ENCODE measurements at regions not wholly inside any gene's neighbourhood (a gene's known extent, or its start where the extent isn't known, plus 50 kb on each side); places are given as distances from the start of the nearest gene placed in this dataset.

- Histone ChIP-seq H3K36me3 (ENCODE audit: control insufficient read depth, insufficient read depth, low read length) (no peaks in the 10 kb centered on the region), H3K4me2 (ENCODE audit: low read length) (no peak overlapping the region), H2AFZ (no peak overlapping the region), H3K4me1 (no peaks in the 10 kb centered on the region), H3K9me3 (ENCODE audit: control insufficient read depth, low read length) (no peaks in the 10 kb centered on the region), H3K27ac (no peak overlapping the region), H3K9ac (no peak overlapping the region), H3K79me2 (no peaks in the 10 kb centered on the region), H3K27me3 (ENCODE audit: control insufficient read depth, insufficient read depth, low read length) (no peaks in the 10 kb centered on the region), H3K4me3 (ENCODE audit: low read depth, low read length) (no peak overlapping the region)
- TF ChIP-seq, protein P1, sequence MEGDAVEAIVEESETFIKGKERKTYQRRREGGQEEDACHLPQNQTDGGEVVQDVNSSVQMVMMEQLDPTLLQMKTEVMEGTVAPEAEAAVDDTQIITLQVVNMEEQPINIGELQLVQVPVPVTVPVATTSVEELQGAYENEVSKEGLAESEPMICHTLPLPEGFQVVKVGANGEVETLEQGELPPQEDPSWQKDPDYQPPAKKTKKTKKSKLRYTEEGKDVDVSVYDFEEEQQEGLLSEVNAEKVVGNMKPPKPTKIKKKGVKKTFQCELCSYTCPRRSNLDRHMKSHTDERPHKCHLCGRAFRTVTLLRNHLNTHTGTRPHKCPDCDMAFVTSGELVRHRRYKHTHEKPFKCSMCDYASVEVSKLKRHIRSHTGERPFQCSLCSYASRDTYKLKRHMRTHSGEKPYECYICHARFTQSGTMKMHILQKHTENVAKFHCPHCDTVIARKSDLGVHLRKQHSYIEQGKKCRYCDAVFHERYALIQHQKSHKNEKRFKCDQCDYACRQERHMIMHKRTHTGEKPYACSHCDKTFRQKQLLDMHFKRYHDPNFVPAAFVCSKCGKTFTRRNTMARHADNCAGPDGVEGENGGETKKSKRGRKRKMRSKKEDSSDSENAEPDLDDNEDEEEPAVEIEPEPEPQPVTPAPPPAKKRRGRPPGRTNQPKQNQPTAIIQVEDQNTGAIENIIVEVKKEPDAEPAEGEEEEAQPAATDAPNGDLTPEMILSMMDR (IDR thresholded peaks at IDR 0.05), result no peak
These were observed 262.6 kb downstream of the RPLP1 start for GRCh38 chr15:69715210-69715609.

- Histone ChIP-seq H3K79me2 (no peaks in the 10 kb centered on the region), H2AFZ (no peak overlapping the region), H3K4me3 (ENCODE audit: low read depth, low read length) (no peak overlapping the region), H3K9me3 (ENCODE audit: control insufficient read depth, low read length) (no peaks in the 10 kb centered on the region), H3K36me3 (ENCODE audit: control insufficient read depth, insufficient read depth, low read length) (no peaks in the 10 kb centered on the region), H3K4me1 (no peaks in the 10 kb centered on the region), H3K27me3 (ENCODE audit: control insufficient read depth, insufficient read depth, low read length) (no peaks in the 10 kb centered on the region), H3K4me2 (ENCODE audit: low read length) (no peak overlapping the region), H3K27ac (no peak overlapping the region), H3K9ac (no peak overlapping the region)
- TF ChIP-seq, protein P1 (IDR thresholded peaks at IDR 0.05), result no peak
These were observed 265.8 kb downstream of the RPLP1 start for GRCh38 chr15:69718436-69718835.

GRCh38 chr15:69718916-69719315, 266.3 kb downstream of the RPLP1 start:
- Histone ChIP-seq H3K4me1 (no peaks in the 10 kb centered on the region), H2AFZ (no peak overlapping the region), H3K27me3 (ENCODE audit: control insufficient read depth, insufficient read depth, low read length) (no peaks in the 10 kb centered on the region), H3K4me2 (ENCODE audit: low read length) (no peak overlapping the region), H3K79me2 (no peaks in the 10 kb centered on the region), H3K9ac (no peak overlapping the region), H3K36me3 (ENCODE audit: control insufficient read depth, insufficient read depth, low read length) (no peaks in the 10 kb centered on the region), H3K27ac (no peak overlapping the region), H3K9me3 (ENCODE audit: control insufficient read depth, low read length) (no peaks in the 10 kb centered on the region), H3K4me3 (ENCODE audit: low read depth, low read length) (no peak overlapping the region)
- TF ChIP-seq, protein P1 (IDR thresholded peaks at IDR 0.05), result no peak

- Histone ChIP-seq H3K9ac (no peak overlapping the region), H3K27me3 (ENCODE audit: control insufficient read depth, insufficient read depth, low read length) (no peaks in the 10 kb centered on the region), H3K4me3 (ENCODE audit: low read depth, low read length) (no peak overlapping the region), H2AFZ (no peak overlapping the region), H3K79me2 (no peaks in the 10 kb centered on the region), H3K36me3 (ENCODE audit: control insufficient read depth, insufficient read depth, low read length) (no peaks in the 10 kb centered on the region), H3K4me1 (no peaks in the 10 kb centered on the region), H3K9me3 (ENCODE audit: control insufficient read depth, low read length) (no peaks in the 10 kb centered on the region), H3K4me2 (ENCODE audit: low read length) (no peak overlapping the region), H3K27ac (no peak overlapping the region)
- TF ChIP-seq, protein P1 (IDR thresholded peaks at IDR 0.05), result no peak
These were observed 267.1 kb downstream of the RPLP1 start for GRCh38 chr15:69719527-69720240.

DNA sequence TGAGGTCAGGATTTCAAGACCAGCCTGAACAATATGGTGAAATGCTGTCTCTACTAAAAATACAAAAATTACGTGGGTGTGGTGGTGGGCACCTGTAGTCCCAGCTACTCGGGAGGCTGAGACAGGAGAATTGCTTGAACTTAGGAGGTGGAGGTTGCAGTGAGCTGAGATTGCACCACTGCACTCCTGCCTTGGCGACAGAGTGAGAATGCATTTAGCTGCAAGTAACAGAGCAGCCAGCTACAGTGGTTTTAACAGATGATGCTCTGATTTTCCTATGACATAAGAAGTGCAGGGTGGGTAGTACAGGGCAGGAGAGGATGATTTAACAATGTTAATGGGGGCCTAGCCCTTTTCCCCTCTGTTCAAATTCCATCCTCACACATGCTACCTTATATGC, 267.9 kb downstream of the RPLP1 start:
- Histone ChIP-seq H3K9me3 (ENCODE audit: control insufficient read depth, low read length) (no peaks in the 10 kb centered on the region), H3K27ac (no peak overlapping the region), H3K9ac (no peak overlapping the region)

More for the DNA sequence above, 267.9 kb downstream of the RPLP1 start:
- no peaks in the 10 kb centered on the region for H3K27me3 ChIP-seq (ENCODE audit: control insufficient read depth, insufficient read depth, low read length)
- TF ChIP-seq, protein P1 (IDR thresholded peaks at IDR 0.05), result no peak
- H3K36me3 ChIP-seq (ENCODE audit: control insufficient read depth, insufficient read depth, low read length), result no peaks in the 10 kb centered on the region
- H3K4me2 ChIP-seq (ENCODE audit: low read length), result no peak overlapping the region
- H3K4me3 ChIP-seq (ENCODE audit: low read depth, low read length), result no peak overlapping the region
- H3K79me2 ChIP-seq, result no peaks in the 10 kb centered on the region
- H3K4me1 ChIP-seq, result no peaks in the 10 kb centered on the region
- H2AFZ ChIP-seq, result no peak overlapping the region
